ENCODE measurements at regions not wholly inside any gene's neighbourhood (a gene's known extent, or its start where the extent isn't known, plus 50 kb on each side); places are given as distances from the start of the nearest gene placed in this dataset.

- Histone ChIP-seq H3K27ac (no peak overlapping the region), H3K4me3 (no peak overlapping the region), H3K4me1 (no peaks in the 10 kb centered on the region), H3K9me3 (no peaks in the 10 kb centered on the region), H3K36me3 (replicated peaks in 1 of 2; ENCODE audit: insufficient read depth in 1 of 2, low read depth in 2 of 2) (no peaks in the 10 kb centered on the region), H3K27me3 (no peaks in the 10 kb centered on the region)
- no peak for TF ChIP-seq POLR2A (IDR thresholded peaks at IDR 0.05)
- DNase-seq (no peak), ATAC-seq (no peak)
- 53 to 60% methylated on average over 10 to 13 of the region's 13 CpGs for WGBS, 2 donors
- intact Hi-C loops (cut with DNase I), result no loop called here
Measured at GRCh38 chr20:57104651-57105204, 161.7 kb downstream of the BMP7 start.

- intact Hi-C loops (cut with DNase I), result no loop called here
Measured at GRCh38 chr20:57106030-57106682, 160.3 kb downstream of the BMP7 start.

GRCh38 chr20:57106692-57107091 is 159.7 kb downstream of the BMP7 start:
- intact Hi-C loops (cut with DNase I), result no loop called here
- H3K36me3 ChIP-seq (replicated peaks in 1 of 2; ENCODE audit: insufficient read depth in 1 of 2, low read depth in 2 of 2), result no peaks in the 10 kb centered on the region
- no peak for TF ChIP-seq CTCF (IDR thresholded peaks at IDR 0.05)
- no peak for TF ChIP-seq POLR2A (IDR thresholded peaks at IDR 0.05)
- no peaks in the 10 kb centered on the region for H3K27me3 ChIP-seq
- no peak overlapping the region for H3K4me3 ChIP-seq
- ATAC-seq, result no peak
- no peak overlapping the region for H3K27ac ChIP-seq
- whole genome bisulfite sequencing, 2 donors, result 45 to 64% methylated on average over 4 of the region's 4 CpGs
- no peaks in the 10 kb centered on the region for H3K4me1 ChIP-seq
- no peaks in the 10 kb centered on the region for H3K9me3 ChIP-seq
- DNase-seq, result no peak

More at GRCh38 chr20:57106030-57106682, 160.3 kb downstream of the BMP7 start:
- Histone ChIP-seq H3K27ac (no peak overlapping the region), H3K9me3 (no peaks in the 10 kb centered on the region), H3K4me3 (no peak overlapping the region), H3K27me3 (no peaks in the 10 kb centered on the region), H3K36me3 (replicated peaks in 1 of 2; ENCODE audit: insufficient read depth in 1 of 2, low read depth in 2 of 2) (no peaks in the 10 kb centered on the region), H3K4me1 (no peaks in the 10 kb centered on the region)
- WGBS, 2 donors, result 62 to 65% methylated on average over 12 of the region's 12 CpGs
- TF ChIP-seq CTCF (IDR thresholded peaks at IDR 0.05) (no peak), POLR2A (IDR thresholded peaks at IDR 0.05) (no peak)
- DNase-seq, result no peak
- ATAC-seq, result no peak

- Histone ChIP-seq H3K27me3 (no peaks in the 10 kb centered on the region), H3K4me1 (no peaks in the 10 kb centered on the region), H3K9me3 (no peaks in the 10 kb centered on the region), H3K27ac (no peak overlapping the region), H3K4me3 (no peak overlapping the region), H3K36me3 (replicated peaks in 1 of 2; ENCODE audit: insufficient read depth in 1 of 2, low read depth in 2 of 2) (no peaks in the 10 kb centered on the region)
- 62 to 66% methylated on average over 13 of the region's 13 CpGs for WGBS, 2 donors
- intact Hi-C loops (cut with DNase I), result no loop called here
- ATAC-seq (no peak), DNase-seq (no peak)
- TF ChIP-seq POLR2A (IDR thresholded peaks at IDR 0.05), result no peak
- no peak for TF ChIP-seq CTCF (IDR thresholded peaks at IDR 0.05)
Measured at GRCh38 chr20:57107208-57107607, 159.2 kb downstream of the BMP7 start.

- intact Hi-C loops (cut with DNase I), result no loop called here
- WGBS, 2 donors, result 33 to 35% methylated on average over 4 of the region's 4 CpGs
- Histone ChIP-seq H3K4me1 (no peaks in the 10 kb centered on the region), H3K27me3 (no peaks in the 10 kb centered on the region), H3K27ac (no peak overlapping the region), H3K4me3 (no peak overlapping the region), H3K36me3 (replicated peaks in 1 of 2; ENCODE audit: insufficient read depth in 1 of 2, low read depth in 2 of 2) (no peaks in the 10 kb centered on the region), H3K9me3 (no peaks in the 10 kb centered on the region)
- no peak for TF ChIP-seq CTCF (IDR thresholded peaks at IDR 0.05)
- TF ChIP-seq POLR2A (IDR thresholded peaks at IDR 0.05), result no peak
- DNase-seq (no peak), ATAC-seq (no peak)
Measured at GRCh38 chr20:57108218-57108617, 158.2 kb downstream of the BMP7 start.
